Naive B cell (primary cell): ENCODE measurements at regions not wholly inside any gene's neighbourhood (a gene's known extent, or its start where the extent isn't known, plus 50 kb on each side); places are given as distances from the start of the nearest gene placed in this dataset.

Source experiments
- ATAC-seq, 2 donors: fragments of 150-1000 bp; cut with Tn5 transposase; 2 replicates each; pipeline ENCODE4 v1.10.0; 2021; ENCODE audit warnings: low read depth in 2 of 2, mild to moderate bottlenecking in 2 of 2, moderate library complexity in 2 of 2
- DNase-seq: peaks from one replicate; pipeline ENCODE4 v3.0.0; 2022
- H3K27ac Mint-ChIP-seq, 6 donors: one replicate each; pipeline ENCODE4 v1.8.0; 2020 to 2022; ENCODE audit warnings: mild to moderate bottlenecking in 6 of 6, mixed read lengths in 6 of 6, moderate library complexity in 5 of 6, inconsistent platforms in 2 of 6
- H3K27me3 Mint-ChIP-seq, 3 donors: one replicate each; pipeline ENCODE4 v1.8.0; 2021 to 2022; ENCODE audit warnings: mixed read lengths in 3 of 3, mild to moderate bottlenecking in 1 of 3
- H3K36me3 Mint-ChIP-seq, 2 donors: one replicate each; pipeline ENCODE4 v1.8.0; 2020 to 2022; ENCODE audit warnings: mixed read lengths in 2 of 2, inconsistent platforms in 1 of 2, mild to moderate bottlenecking in 1 of 2
- H3K4me1 Mint-ChIP-seq, 3 donors: one replicate each; pipeline ENCODE4 v1.8.0; 2020 to 2022; ENCODE audit warnings: mixed read lengths in 3 of 3, inconsistent platforms in 1 of 3, mild to moderate bottlenecking in 1 of 3, moderate library complexity in 1 of 3
- H3K4me3 Mint-ChIP-seq, 8 donors: one replicate each; pipeline ENCODE4 v1.8.0; 2020 to 2022; ENCODE audit warnings: mild to moderate bottlenecking in 8 of 8, mixed read lengths in 8 of 8, moderate library complexity in 8 of 8, inconsistent platforms in 2 of 8
- H3K9me3 Mint-ChIP-seq, 7 donors: one replicate each; pipeline ENCODE4 v1.8.0; 2020 to 2022; ENCODE audit warnings: mixed read lengths in 7 of 7, mild to moderate bottlenecking in 5 of 7, inconsistent platforms in 2 of 7, moderate library complexity in 1 of 7

- H3K27ac Mint-ChIP-seq = no peak overlapping the region
- DNase-seq = no peak
- peaks cover 0 to 18% (median 4%) of the 10 kb centered on the region in 7 donors for H3K9me3 Mint-ChIP-seq
- no peaks in the 10 kb centered on the region for H3K36me3 Mint-ChIP-seq
- H3K27me3 Mint-ChIP-seq = peaks cover 4 to 8% (median 5%) of the 10 kb centered on the region in 3 donors
- no peak for ATAC-seq
- no peak overlapping the region for H3K4me3 Mint-ChIP-seq
- no peaks in the 10 kb centered on the region for H3K4me1 Mint-ChIP-seq
Measured at GRCh38 chr20:40416274-40416673, 272.8 kb downstream of the MAFB start.

- H3K36me3 Mint-ChIP-seq = no peaks in the 10 kb centered on the region
- H3K9me3 Mint-ChIP-seq = peaks cover 0 to 18% (median 4%) of the 10 kb centered on the region in 7 donors
- H3K4me3 Mint-ChIP-seq = no peak overlapping the region
- no peak for ATAC-seq
- no peaks in the 10 kb centered on the region for H3K4me1 Mint-ChIP-seq
- peaks cover 2 to 11% (median 8%) of the 10 kb centered on the region in 3 donors for H3K27me3 Mint-ChIP-seq
- no peak for DNase-seq
- H3K27ac Mint-ChIP-seq = no peak overlapping the region
Measured at GRCh38 chr20:40414843-40415615, 274.0 kb downstream of the MAFB start.

- H3K36me3 Mint-ChIP-seq = no peaks in the 10 kb centered on the region
- DNase-seq (no peak), ATAC-seq (no peak)
- H3K27ac Mint-ChIP-seq = no peak overlapping the region
- H3K4me3 Mint-ChIP-seq = no peak overlapping the region
- H3K9me3 Mint-ChIP-seq = peaks cover 0 to 2% (median 0%) of the 10 kb centered on the region in 7 donors
- H3K27me3 Mint-ChIP-seq = peaks cover 6 to 12% (median 11%) of the 10 kb centered on the region in 3 donors
- no peaks in the 10 kb centered on the region for H3K4me1 Mint-ChIP-seq
Measured at GRCh38 chr20:40410028-40410427, 279.0 kb downstream of the MAFB start.

GRCh38 chr20:40397467-40397866, 291.6 kb downstream of the MAFB start:
- no peak overlapping the region for H3K4me3 Mint-ChIP-seq
- H3K4me1 Mint-ChIP-seq = no peaks in the 10 kb centered on the region
- ATAC-seq (no peak), DNase-seq (no peak)
- H3K27me3 Mint-ChIP-seq = no peaks in the 10 kb centered on the region
- H3K9me3 Mint-ChIP-seq = peaks cover 0 to 11% (median 6%) of the 10 kb centered on the region in 7 donors
- no peaks in the 10 kb centered on the region for H3K36me3 Mint-ChIP-seq
- H3K27ac Mint-ChIP-seq = no peak overlapping the region

- no peak for DNase-seq
- Mint-ChIP-seq H3K27me3 (peaks cover 0 to 4% (median 0%) of the 10 kb centered on the region in 3 donors), H3K4me3 (no peak overlapping the region), H3K4me1 (no peaks in the 10 kb centered on the region), H3K9me3 (peaks cover 0 to 7% (median 0%) of the 10 kb centered on the region in 7 donors), H3K27ac (no peak overlapping the region), H3K36me3 (no peaks in the 10 kb centered on the region)
- ATAC-seq = no peak
Measured at GRCh38 chr20:40393197-40394079, 295.6 kb downstream of the MAFB start.

- ATAC-seq (no peak), DNase-seq (no peak)
- no peak overlapping the region for H3K4me3 Mint-ChIP-seq
- peaks cover 0 to 7% (median 4%) of the 10 kb centered on the region in 7 donors for H3K9me3 Mint-ChIP-seq
- H3K4me1 Mint-ChIP-seq = no peaks in the 10 kb centered on the region
- H3K27ac Mint-ChIP-seq = no peak overlapping the region
- no peaks in the 10 kb centered on the region for H3K36me3 Mint-ChIP-seq
- H3K27me3 Mint-ChIP-seq = peaks cover 0 to 4% (median 0%) of the 10 kb centered on the region in 3 donors
Measured at GRCh38 chr20:40390654-40391053, 298.4 kb downstream of the MAFB start.

GRCh38 chr20:40370800-40371199, 318.2 kb downstream of the MAFB start:
- DNase-seq (no peak), ATAC-seq (no peak)
- H3K9me3 Mint-ChIP-seq = peaks cover 0 to 23% (median 7%) of the 10 kb centered on the region in 7 donors
- no peak overlapping the region for H3K27ac Mint-ChIP-seq
- no peaks in the 10 kb centered on the region for H3K27me3 Mint-ChIP-seq
- no peaks in the 10 kb centered on the region for H3K36me3 Mint-ChIP-seq
- H3K4me3 Mint-ChIP-seq = no peak overlapping the region
- H3K4me1 Mint-ChIP-seq = no peaks in the 10 kb centered on the region

- no peaks in the 10 kb centered on the region for H3K4me1 Mint-ChIP-seq
- ATAC-seq (no peak), DNase-seq (no peak)
- no peak overlapping the region for H3K4me3 Mint-ChIP-seq
- H3K9me3 Mint-ChIP-seq = peaks cover 0 to 10% (median 0%) of the 10 kb centered on the region in 7 donors
- peaks cover 0 to 5% (median 0%) of the 10 kb centered on the region in 3 donors for H3K27me3 Mint-ChIP-seq
- H3K27ac Mint-ChIP-seq = no peak overlapping the region
- H3K36me3 Mint-ChIP-seq = no peaks in the 10 kb centered on the region
Measured at GRCh38 chr20:40368876-40369275, 320.2 kb downstream of the MAFB start.

GRCh38 chr20:40361916-40362315, 327.1 kb downstream of the MAFB start:
- H3K4me1 Mint-ChIP-seq = no peaks in the 10 kb centered on the region
- no peak overlapping the region for H3K27ac Mint-ChIP-seq
- DNase-seq (no peak), ATAC-seq (no peak)
- H3K9me3 Mint-ChIP-seq = peaks cover 0 to 5% (median 3%) of the 10 kb centered on the region in 7 donors
- H3K27me3 Mint-ChIP-seq = peaks cover 0 to 18% (median 6%) of the 10 kb centered on the region in 3 donors
- no peak overlapping the region for H3K4me3 Mint-ChIP-seq
- no peaks in the 10 kb centered on the region for H3K36me3 Mint-ChIP-seq

- Mint-ChIP-seq H3K36me3 (no peaks in the 10 kb centered on the region), H3K4me1 (no peaks in the 10 kb centered on the region), H3K4me3 (no peak overlapping the region), H3K27me3 (peaks cover 10 to 14% (median 12%) of the 10 kb centered on the region in 3 donors), H3K27ac (no peak overlapping the region), H3K9me3 (peaks cover 0 to 7% (median 4%) of the 10 kb centered on the region in 7 donors)
- DNase-seq = no peak
- no peak for ATAC-seq
Measured at GRCh38 chr20:40359131-40359912, 329.7 kb downstream of the MAFB start.

- DNase-seq (no peak), ATAC-seq (no peak)
- Mint-ChIP-seq H3K4me3 (no peak overlapping the region), H3K9me3 (peaks cover 0 to 10% (median 3%) of the 10 kb centered on the region in 7 donors), H3K36me3 (no peaks in the 10 kb centered on the region), H3K4me1 (no peaks in the 10 kb centered on the region), H3K27me3 (peaks cover 0 to 12% (median 10%) of the 10 kb centered on the region in 3 donors), H3K27ac (no peak overlapping the region)
Measured at GRCh38 chr20:40354880-40355279, 334.2 kb downstream of the MAFB start.

GRCh38 chr20:40343390-40343789, 345.6 kb downstream of the MAFB start:
- Mint-ChIP-seq H3K4me3 (no peak overlapping the region), H3K9me3 (peaks cover 15 to 55% (median 23%) of the 10 kb centered on the region in 7 donors), H3K4me1 (no peaks in the 10 kb centered on the region), H3K27ac (no peak overlapping the region), H3K27me3 (peaks cover 4 to 19% (median 19%) of the 10 kb centered on the region in 3 donors), H3K36me3 (peaks cover 0 to 11% of the 10 kb centered on the region in 2 donors)
- no peak for ATAC-seq
- no peak for DNase-seq

- Mint-ChIP-seq H3K4me1 (no peaks in the 10 kb centered on the region), H3K9me3 (peaks cover 12 to 48% (median 23%) of the 10 kb centered on the region in 7 donors)
Measured at GRCh38 chr20:40341561-40341960, 347.5 kb downstream of the MAFB start.

More at GRCh38 chr20:40341561-40341960, 347.5 kb downstream of the MAFB start:
- no peak for ATAC-seq
- no peak overlapping the region for H3K27ac Mint-ChIP-seq
- peaks cover 0 to 20% (median 6%) of the 10 kb centered on the region in 3 donors for H3K27me3 Mint-ChIP-seq
- peaks cover 0 to 11% of the 10 kb centered on the region in 2 donors for H3K36me3 Mint-ChIP-seq
- H3K4me3 Mint-ChIP-seq = no peak overlapping the region
- DNase-seq = no peak
